ENCODE measurements at regions not wholly inside any gene's neighbourhood (a gene's known extent, or its start where the extent isn't known, plus 50 kb on each side); places are given as distances from the start of the nearest gene placed in this dataset.

GRCh38 chr12:115057445-115057844 lies 373.5 kb upstream of the TBX3 start:
- no peak for DNase-seq

GRCh38 chr12:115051378-115051777 lies 367.4 kb upstream of the TBX3 start:
- DNase-seq = no peak

- DNase-seq = no peak
These were observed 365.6 kb upstream of the TBX3 start for GRCh38 chr12:115049614-115050013.

GRCh38 chr12:115046805-115047204 lies 362.8 kb upstream of the TBX3 start:
- no peak for DNase-seq

- DNase-seq = no peak
These were observed 360.1 kb upstream of the TBX3 start for GRCh38 chr12:115044073-115044472.

GRCh38 chr12:115043079-115043478 lies 359.1 kb upstream of the TBX3 start:
- no peak for DNase-seq

- no peak for DNase-seq
These were observed 358.4 kb upstream of the TBX3 start for GRCh38 chr12:115042341-115042740.

GRCh38 chr12:115037830-115038229 lies 353.9 kb upstream of the TBX3 start:
- no peak for DNase-seq

- no peak for DNase-seq
These were observed 351.6 kb upstream of the TBX3 start for GRCh38 chr12:115035535-115036107.

GRCh38 chr12:115032521-115032920 lies 348.5 kb upstream of the TBX3 start:
- DNase-seq = no peak

GRCh38 chr12:115030017-115030416 lies 346.0 kb upstream of the TBX3 start:
- no peak for DNase-seq

GRCh38 chr12:115024531-115024930 lies 340.6 kb upstream of the TBX3 start:
- no peak for DNase-seq

- no peak for DNase-seq
These were observed 339.6 kb upstream of the TBX3 start for GRCh38 chr12:115023279-115024265.

- DNase-seq = no peak
These were observed 336.1 kb upstream of the TBX3 start for GRCh38 chr12:115020091-115020490.

- DNase-seq = no peak
These were observed 333.4 kb upstream of the TBX3 start for GRCh38 chr12:115017346-115017745.

- no peak for DNase-seq
These were observed 329.4 kb upstream of the TBX3 start for GRCh38 chr12:115013236-115013981.

GRCh38 chr12:115012861-115013235 lies 328.9 kb upstream of the TBX3 start:
- no peak for DNase-seq

- DNase-seq = no peak
These were observed 327.7 kb upstream of the TBX3 start for GRCh38 chr12:115011703-115012102.

- no peak for DNase-seq
These were observed 326.5 kb upstream of the TBX3 start for GRCh38 chr12:115010324-115010995.

- DNase-seq = no peak
These were observed 325.0 kb upstream of the TBX3 start for GRCh38 chr12:115008929-115009328.

- no peak for DNase-seq
These were observed 320.6 kb upstream of the TBX3 start for GRCh38 chr12:115004470-115005146.

GRCh38 chr12:115002434-115002833 lies 318.5 kb upstream of the TBX3 start:
- DNase-seq = no peak
